Spleen (tissue), 11 donors: ENCODE measurements at regions not wholly inside any gene's neighbourhood (a gene's known extent, or its start where the extent isn't known, plus 50 kb on each side); places are given as distances from the start of the nearest gene placed in this dataset.

Experiments
- DNase-seq: peaks from one replicate; pipeline ENCODE4 v3.0.0-alpha.2; 2020
- H3K27ac ChIP-seq, 8 donors: fragments of 200-600 bp; sonication (generic) in 7 of 8; 1 replicate in 4 of 8; 2 replicates in 4 of 8; pipeline versions ENCODE4 v1.5.0 to v1.8.0; 2016 to 2021; ENCODE audit warnings: inconsistent platforms in 4 of 8, mild to moderate bottlenecking in 4 of 8, moderate library complexity in 1 of 8
- H3K27me3 ChIP-seq, 7 donors: fragments of 200-600 bp; sonication (generic) in 6 of 7; replicated peaks in 1 of 7; 1 replicate in 4 of 7; 2 replicates in 3 of 7; pipeline versions ENCODE4 v1.5.0 to v1.8.0; 2016 to 2021; ENCODE audit warnings: inconsistent platforms in 3 of 7, mild to moderate bottlenecking in 1 of 7
- H3K36me3 ChIP-seq, 6 donors: fragments of 200-600 bp; sonication (generic) in 5 of 6; 1 replicate in 4 of 6; 2 replicates in 2 of 6; pipeline versions ENCODE4 v1.5.0 to v1.8.0; 2016 to 2021; ENCODE audit warnings: inconsistent platforms in 2 of 6
- H3K4me1 ChIP-seq, 6 donors: fragments of 200-600 bp; sonication (generic) in 5 of 6; 1 replicate in 3 of 6; 2 replicates in 3 of 6; pipeline versions ENCODE4 v1.5.0 to v1.8.0; 2016 to 2021; ENCODE audit warnings: inconsistent platforms in 3 of 6
- H3K4me3 ChIP-seq, 8 donors: fragments of 200-600 bp; sonication (generic) in 7 of 8; 1 replicate in 4 of 8; 2 replicates in 4 of 8; pipeline versions ENCODE4 v1.5.0 to v1.8.0; 2016 to 2021; ENCODE audit warnings: inconsistent platforms in 4 of 8, mild to moderate bottlenecking in 4 of 8, moderate library complexity in 2 of 8
- H3K9me3 ChIP-seq, 8 donors: fragments of 200-600 bp; sonication (generic) in 7 of 8; 1 replicate in 4 of 8; 2 replicates in 4 of 8; pipeline versions ENCODE4 v1.5.0 to v1.8.0; 2016 to 2021; ENCODE audit warnings: inconsistent platforms in 4 of 8
- CTCF ChIP-seq, 11 experiments: fragments of 200-600 bp in 7 of 11; fragments of 450-650 bp in 4 of 11; sonication (generic) in 4 of 11; IDR thresholded peaks in 8 of 11; conservative IDR thresholded peaks in 3 of 11; 1 replicate in 7 of 11; 2 replicates in 4 of 11; pipeline versions ENCODE4 v1.4.0 to v1.8.0; 2016 to 2021; ENCODE audit warnings: antibody characterized with exemption in 11 of 11, inconsistent platforms in 4 of 11, mild to moderate bottlenecking in 1 of 11
- POLR2A ChIP-seq, 3 donors: fragments of 450-650 bp; IDR thresholded peaks; one replicate each; pipeline ENCODE4 v1.5.1; 2017; ENCODE audit warnings: antibody characterized with exemption in 3 of 3, mild to moderate bottlenecking in 1 of 3
- POLR2AphosphoS5 ChIP-seq, 3 donors: sonication (generic); formaldehyde crosslinking; IDR thresholded peaks; one replicate each; pipeline ENCODE4 v1.5.1; 2017; ENCODE audit warnings: antibody characterized with exemption in 3 of 3
- WGBS, 5 donors: extraction: QIAGEN DNeasy Blood & Tissue Kit in 3 of 5; methylation state at CpG; one replicate each; pipeline versions ENCODE4 v1.1.5 to v1.1.7; 2013 to 2018; 5-methylcytosine and 5-hydroxymethylcytosine counted together
- intact Hi-C: fragments of 100-400 bp; cut with DNase I; formaldehyde crosslinking; loops from one replicate; pipeline ENCODE4 v1.15.0; 2023; ENCODE audit warnings: low total_unique reads
- donor health status: healthy with polysubstance abuse.
- donor health status: DM: no; HTN: no; CAD: no; lungs with moderate emphysema.
- donor health status: DM: no; HTN: no; CAD: no.
- donor health status: Bipolar disorder and iron deficiency.
- donor health status: healthy.
- donor health status: DM: no; HTN: no; CAD: no.
- donor health status: DM: yes; HTN: yes; CAD: no.

GRCh38 chr7:52719677-52720076, 315.8 kb upstream of the POM121L12 start:
- H3K27ac ChIP-seq: no peak overlapping the region
- TF ChIP-seq CTCF (IDR thresholded peaks at IDR 0.05 in 8 of 11, conservative IDR thresholded peaks at IDR 0.05 in 3 of 11) (no peak), POLR2AphosphoS5 (IDR thresholded peaks at IDR 0.05) (no peak), POLR2A (IDR thresholded peaks at IDR 0.05) (no peak)
- DNase-seq: no peak
- H3K4me3 ChIP-seq: no peak overlapping the region
- no peaks in the 10 kb centered on the region for H3K4me1 ChIP-seq
- no peaks in the 10 kb centered on the region for H3K27me3 ChIP-seq
- 38 to 77% (median 44%) methylated on average over 3 of the region's 3 CpGs for WGBS, 5 donors
- no peaks in the 10 kb centered on the region for H3K36me3 ChIP-seq
- H3K9me3 ChIP-seq: peaks cover 0 to 15% (median 4%) of the 10 kb centered on the region in 8 donors
- intact Hi-C loops: no loop called here

GRCh38 chr7:52715701-52716100, 319.7 kb upstream of the POM121L12 start:
- no peaks in the 10 kb centered on the region for H3K4me1 ChIP-seq
- no peak overlapping the region for H3K27ac ChIP-seq
- H3K27me3 ChIP-seq: no peaks in the 10 kb centered on the region
- no peak overlapping the region for H3K4me3 ChIP-seq
- no peak for DNase-seq
- TF ChIP-seq POLR2A (IDR thresholded peaks at IDR 0.05) (no peak), CTCF (IDR thresholded peaks at IDR 0.05 in 8 of 11, conservative IDR thresholded peaks at IDR 0.05 in 3 of 11) (no peak)
- H3K9me3 ChIP-seq: peaks cover 0 to 50% (median 29%) of the 10 kb centered on the region in 8 donors
- H3K36me3 ChIP-seq: no peaks in the 10 kb centered on the region
- intact Hi-C loops: no loop called here
- WGBS, 5 donors: 84 to 90% (median 89%) methylated on average over 7 of the region's 7 CpGs

- Histone ChIP-seq H3K4me1 (no peaks in the 10 kb centered on the region), H3K4me3 (no peak overlapping the region), H3K9me3 (peaks cover 0 to 67% (median 38%) of the 10 kb centered on the region in 8 donors), H3K27ac (no peak overlapping the region), H3K36me3 (no peaks in the 10 kb centered on the region), H3K27me3 (no peaks in the 10 kb centered on the region)
- TF ChIP-seq POLR2A (IDR thresholded peaks at IDR 0.05): no peak
- TF ChIP-seq CTCF (IDR thresholded peaks at IDR 0.05 in 8 of 11, conservative IDR thresholded peaks at IDR 0.05 in 3 of 11): no peak
- TF ChIP-seq POLR2AphosphoS5 (IDR thresholded peaks at IDR 0.05): no peak
- no peak for DNase-seq
- intact Hi-C loops: no loop called here
- WGBS, 5 donors: 32 to 88% (median 67%) methylated on average over 2 of the region's 2 CpGs
These were observed 322.5 kb upstream of the POM121L12 start for GRCh38 chr7:52712938-52713337.

- TF ChIP-seq CTCF (IDR thresholded peaks at IDR 0.05 in 8 of 11, conservative IDR thresholded peaks at IDR 0.05 in 3 of 11) (no peak), POLR2A (IDR thresholded peaks at IDR 0.05) (no peak), POLR2AphosphoS5 (IDR thresholded peaks at IDR 0.05) (no peak)
- Histone ChIP-seq H3K27me3 (no peaks in the 10 kb centered on the region), H3K4me1 (no peaks in the 10 kb centered on the region), H3K36me3 (no peaks in the 10 kb centered on the region), H3K9me3 (peaks cover 0 to 66% (median 39%) of the 10 kb centered on the region in 8 donors), H3K4me3 (no peak overlapping the region), H3K27ac (no peak overlapping the region)
- intact Hi-C loops: no loop called here
- 11 to 33% (median 31%) methylated on average over 1 of the region's 1 CpG for WGBS, 5 donors
- no peak for DNase-seq
These were observed 323.5 kb upstream of the POM121L12 start for GRCh38 chr7:52711951-52712350.
